Common myeloid progenitor, CD34-positive (primary cell): ENCODE measurements at regions not wholly inside any gene's neighbourhood (a gene's known extent, or its start where the extent isn't known, plus 50 kb on each side); places are given as distances from the start of the nearest gene placed in this dataset.

ENCODE experiments used
- CTCF ChIA-PET: fragments of 350-600 bp; sonication (Branson Sonifier 250); formaldehyde crosslinking; loops from one replicate; lab custom pipeline; 2021; ENCODE audit warnings: antibody characterized with exemption; lab: Charles Lee
- POLR2A ChIA-PET: fragments of 350-600 bp; sonication (Branson Sonifier 250); formaldehyde crosslinking; loops from one replicate; lab custom pipeline; 2021; ENCODE audit warnings: antibody characterized with exemption; lab: Charles Lee
- DNase-seq, 3 donors: peaks; one replicate each; pipeline versions ENCODE4 v3.0.0 to v3.0.0-alpha.2; 2013
- H3K27ac ChIP-seq, 2 experiments: 1 replicate in 1 of 2; 2 replicates in 1 of 2; pipeline ENCODE4 v1.7.0; 2013; ENCODE audit warnings: inconsistent platforms in 2 of 2, low read length in 2 of 2, mild to moderate bottlenecking in 2 of 2, low read depth in 1 of 2, moderate library complexity in 1 of 2; ENCODE audit not compliant: severe bottlenecking in 2 of 2, insufficient read depth in 1 of 2, poor library complexity in 1 of 2
- H3K27me3 ChIP-seq, 5 experiments: replicated peaks in 2 of 5; 1 replicate in 3 of 5; 2 replicates in 2 of 5; pipeline versions ENCODE4 v1.6.1 to v1.7.0; 2013; ENCODE audit warnings: low read length in 4 of 5, mild to moderate bottlenecking in 2 of 5, moderate library complexity in 2 of 5, inconsistent platforms in 1 of 5; ENCODE audit not compliant: insufficient read depth in 5 of 5, control insufficient read depth in 4 of 5
- H3K36me3 ChIP-seq, 4 experiments: 1 replicate in 2 of 4; 2 replicates in 2 of 4; pipeline versions ENCODE4 v1.6.1 to v1.7.0; 2013; ENCODE audit warnings: low read length in 3 of 4, control low read depth in 1 of 4, mild to moderate bottlenecking in 1 of 4; ENCODE audit not compliant: control insufficient read depth in 4 of 4, insufficient read depth in 4 of 4
- H3K4me1 ChIP-seq, 4 experiments: 1 replicate in 3 of 4; 2 replicates in 1 of 4; pipeline versions ENCODE4 v1.6.1 to v1.7.1; 2013; ENCODE audit warnings: low read length in 3 of 4, mild to moderate bottlenecking in 3 of 4, control low read depth in 1 of 4, inconsistent platforms in 1 of 4, moderate library complexity in 1 of 4; ENCODE audit not compliant: control insufficient read depth in 4 of 4, insufficient read depth in 4 of 4; ENCODE audit errors: control extremely low read depth in 1 of 4
- H3K4me3 ChIP-seq, 7 experiments: 1 replicate in 4 of 7; 2 replicates in 3 of 7; pipeline versions ENCODE4 v1.5.1 to v1.7.0; 2013; ENCODE audit warnings: mild to moderate bottlenecking in 7 of 7, low read length in 6 of 7, moderate library complexity in 6 of 7, inconsistent platforms in 2 of 7, low read depth in 2 of 7, control low read depth in 1 of 7; ENCODE audit not compliant: insufficient read depth in 4 of 7, control insufficient read depth in 1 of 7; ENCODE audit errors: extremely low read depth in 1 of 7
- H3K9me3 ChIP-seq, 5 experiments: 1 replicate in 4 of 5; 2 replicates in 1 of 5; pipeline versions ENCODE4 v1.6.1 to v1.7.1; 2013; ENCODE audit warnings: low read length in 4 of 5, mild to moderate bottlenecking in 2 of 5, inconsistent platforms in 1 of 5, low read depth in 1 of 5, moderate library complexity in 1 of 5; ENCODE audit not compliant: control insufficient read depth in 4 of 5, insufficient read depth in 2 of 5; ENCODE audit errors: control extremely low read depth in 1 of 5
- WGBS: methylation state at CpG from one replicate; pipeline ENCODE4 v1.1.5; 2013; ENCODE audit not compliant: insufficient coverage; 5-methylcytosine and 5-hydroxymethylcytosine counted together

DNA sequence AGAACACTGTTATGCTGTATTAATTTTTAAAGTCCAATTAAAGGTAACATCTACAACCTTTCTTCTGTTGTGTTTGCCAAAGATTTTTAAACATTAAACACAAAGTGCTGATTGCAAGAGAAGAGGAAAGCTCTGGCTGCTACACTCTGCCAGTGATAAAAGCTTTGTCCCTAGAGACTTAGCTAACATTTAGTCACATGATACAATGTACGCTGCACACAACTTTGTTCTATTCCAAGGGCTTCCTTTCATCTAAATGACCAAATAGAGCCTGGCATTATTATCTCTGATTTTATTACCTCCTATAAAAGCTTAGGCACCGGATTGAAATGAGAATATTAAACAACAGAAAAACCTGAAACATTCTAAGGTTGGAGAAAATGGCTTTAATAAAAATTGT lies 388.7 kb upstream of the PMFBP1 start:
- ChIA-PET POLR2A (no interaction called here), CTCF (interaction anchor here (1.1 kb wide), 1 partner anchor 10 kb away, joined by 3 read pairs; no protein-coding TSS in a partner anchor)
- H3K9me3 ChIP-seq = no peaks in the 10 kb centered on the region
- no peak overlapping the region for H3K27ac ChIP-seq
- H3K4me1 ChIP-seq = no peaks in the 10 kb centered on the region
- H3K27me3 ChIP-seq = no peaks in the 10 kb centered on the region
- DNase-seq = no peak
- H3K36me3 ChIP-seq = no peaks in the 10 kb centered on the region
- H3K4me3 ChIP-seq = no peak overlapping the region
- 78% methylated on average over 1 of the region's 2 CpGs for WGBS

DNA sequence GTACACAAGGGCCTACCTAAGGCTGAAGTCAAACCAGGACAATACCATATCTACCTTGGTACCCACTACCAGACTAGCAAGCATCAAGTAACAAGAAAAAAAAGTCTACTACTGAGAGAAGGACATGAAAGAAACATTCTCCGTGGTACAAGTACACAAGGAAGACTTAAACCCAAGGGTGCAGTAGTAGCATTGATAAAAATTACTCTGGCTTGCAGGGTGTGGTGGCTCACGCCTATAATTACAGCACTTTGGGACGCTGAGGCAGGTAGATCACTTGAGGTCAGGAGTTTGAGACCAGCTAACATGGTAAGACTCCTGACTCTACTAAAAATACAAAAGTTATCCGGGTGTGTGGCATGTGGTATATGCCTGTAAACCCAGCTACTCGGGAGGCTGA lies 386.5 kb upstream of the PMFBP1 start:
- Histone ChIP-seq H3K27ac (no peak overlapping the region), H3K4me1 (no peaks in the 10 kb centered on the region), H3K4me3 (no peak overlapping the region), H3K36me3 (no peaks in the 10 kb centered on the region), H3K27me3 (no peaks in the 10 kb centered on the region), H3K9me3 (no peaks in the 10 kb centered on the region)
- ChIA-PET POLR2A (no interaction called here), CTCF (no interaction called here)
- DNase-seq = no peak
- 98% methylated on average over 4 of the region's 5 CpGs for WGBS

DNA sequence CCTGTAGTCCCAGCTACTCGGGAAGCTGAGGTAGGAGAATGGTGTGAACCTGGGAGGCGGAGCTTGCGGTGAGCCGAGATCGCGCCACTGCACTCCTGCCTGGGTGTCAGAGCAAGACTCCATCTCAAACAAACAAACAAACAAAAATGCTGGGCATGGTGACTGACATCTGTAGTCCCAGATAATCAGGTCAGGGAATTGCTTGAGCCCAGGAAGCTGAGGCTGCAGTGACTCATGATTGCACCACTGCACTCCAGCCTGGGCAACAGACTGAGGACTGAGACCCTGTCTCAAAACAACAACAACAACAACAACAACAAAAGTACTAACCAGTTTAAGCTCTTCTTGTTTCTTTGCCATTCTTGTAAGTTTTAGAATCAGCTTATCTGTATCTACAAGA lies 383.0 kb upstream of the PMFBP1 start:
- Histone ChIP-seq H3K4me3 (no peak overlapping the region), H3K4me1 (peaks cover 0 to 2% (median 0%) of the 10 kb centered on the region in 4 experiments), H3K9me3 (peaks cover 0 to 3% (median 0%) of the 10 kb centered on the region in 5 experiments), H3K27me3 (no peaks in the 10 kb centered on the region), H3K36me3 (no peaks in the 10 kb centered on the region), H3K27ac (no peak overlapping the region)
- no peak for DNase-seq
- CTCF ChIA-PET = no interaction called here
- WGBS = 100% methylated on average over 1 of the region's 6 CpGs
- POLR2A ChIA-PET = no interaction called here

DNA sequence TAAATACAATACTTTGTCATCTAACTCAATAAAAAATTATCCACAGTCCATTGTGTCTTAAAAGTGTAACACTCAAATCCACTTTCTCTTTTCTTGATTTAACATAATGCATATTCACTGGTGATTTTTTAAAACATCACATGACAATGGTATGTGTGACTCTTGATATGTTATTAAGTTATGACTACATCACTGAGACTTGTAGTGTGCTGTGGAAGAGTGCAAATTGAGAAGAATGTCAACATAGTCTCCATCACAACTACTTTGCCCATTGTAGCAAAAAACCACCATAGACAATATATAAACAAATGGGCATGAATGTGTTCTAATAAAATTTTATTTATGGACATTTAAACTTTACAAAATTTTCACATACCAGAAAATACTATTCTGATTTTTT lies 380.7 kb upstream of the PMFBP1 start:
- no peak for DNase-seq
- ChIA-PET CTCF (no interaction called here), POLR2A (no interaction called here)
- no peak overlapping the region for H3K4me3 ChIP-seq
- no peak overlapping the region for H3K27ac ChIP-seq
- H3K27me3 ChIP-seq = no peaks in the 10 kb centered on the region
- H3K4me1 ChIP-seq = peaks cover 0 to 2% (median 0%) of the 10 kb centered on the region in 4 experiments
- H3K9me3 ChIP-seq = peaks cover 0 to 11% (median 0%) of the 10 kb centered on the region in 5 experiments
- no peaks in the 10 kb centered on the region for H3K36me3 ChIP-seq

- Histone ChIP-seq H3K9me3 (peaks cover 0 to 11% (median 3%) of the 10 kb centered on the region in 5 experiments), H3K27ac (no peak overlapping the region), H3K27me3 (no peaks in the 10 kb centered on the region), H3K4me3 (no peak overlapping the region), H3K36me3 (no peaks in the 10 kb centered on the region), H3K4me1 (peaks cover 0 to 2% (median 0%) of the 10 kb centered on the region in 4 experiments)
- no CpG with 5 or more reads among the region's 1 CpG for WGBS
- DNase-seq = no peak
- ChIA-PET POLR2A (no interaction called here), CTCF (interaction anchor here (1.0 kb wide), 1 partner anchor 9 kb away, joined by 3 read pairs; no protein-coding TSS in a partner anchor)
Measured at GRCh38 chr16:72551649-72552048, 379.7 kb upstream of the PMFBP1 start.

DNA sequence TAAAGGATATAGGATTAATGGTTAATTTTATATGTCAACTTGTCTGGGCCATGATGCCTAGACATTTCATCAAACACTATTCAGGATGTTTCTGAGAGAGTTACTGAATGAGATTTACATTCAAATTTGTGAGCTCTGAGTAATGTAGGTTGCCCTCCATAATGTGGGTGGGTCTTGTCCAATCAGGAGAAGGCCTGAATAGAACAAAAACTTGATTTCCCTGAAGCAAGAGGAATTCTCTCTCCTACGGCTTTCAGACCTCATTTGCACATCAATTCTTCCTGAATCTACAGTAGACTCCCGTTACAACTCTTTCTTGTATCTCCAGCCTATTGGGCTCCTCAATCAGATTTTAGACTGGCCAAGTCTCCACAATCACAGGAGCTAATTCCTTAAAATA lies 377.9 kb upstream of the PMFBP1 start:
- ChIA-PET POLR2A (no interaction called here), CTCF (no interaction called here)
- WGBS = 86% methylated on average over 1 of the region's 2 CpGs

DNA sequence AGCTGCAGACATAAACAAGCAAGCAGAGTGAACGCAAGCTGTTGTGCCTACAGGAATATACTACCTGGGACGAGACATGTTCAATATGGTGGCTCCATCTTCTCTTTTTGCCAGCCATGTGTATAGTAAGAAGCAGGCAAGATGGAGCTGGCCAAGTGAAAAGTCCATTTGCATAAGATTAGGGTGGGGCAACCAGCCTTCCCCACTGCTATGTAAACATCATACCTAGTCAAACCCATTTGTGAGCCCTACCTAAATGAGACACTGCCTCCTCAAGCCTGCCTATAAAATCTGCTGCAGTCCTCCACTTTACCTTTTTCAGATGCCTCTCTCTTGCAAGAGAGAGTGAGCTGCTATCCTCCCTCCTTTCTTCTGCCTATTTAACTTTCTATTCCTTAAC lies 370.1 kb upstream of the PMFBP1 start:
- CTCF ChIA-PET = no interaction called here
- no peaks in the 10 kb centered on the region for H3K4me1 ChIP-seq
- POLR2A ChIA-PET = no interaction called here
- DNase-seq = no peak
- peaks cover 0 to 5% (median 0%) of the 10 kb centered on the region in 5 experiments for H3K9me3 ChIP-seq
- H3K4me3 ChIP-seq = no peak overlapping the region
- no peaks in the 10 kb centered on the region for H3K36me3 ChIP-seq
- WGBS = 91% methylated on average over 2 of the region's 2 CpGs
- no peaks in the 10 kb centered on the region for H3K27me3 ChIP-seq
- no peak overlapping the region for H3K27ac ChIP-seq

More for the DNA sequence above, 377.9 kb upstream of the PMFBP1 start:
- Histone ChIP-seq H3K4me3 (no peak overlapping the region), H3K36me3 (no peaks in the 10 kb centered on the region), H3K27me3 (no peaks in the 10 kb centered on the region), H3K9me3 (peaks cover 0 to 13% (median 3%) of the 10 kb centered on the region in 5 experiments), H3K27ac (no peak overlapping the region), H3K4me1 (peaks cover 0 to 2% (median 0%) of the 10 kb centered on the region in 4 experiments)
- DNase-seq = no peak
